Stomach (tissue), 4 donors: ENCODE measurements at regions not wholly inside any gene's neighbourhood (a gene's known extent, or its start where the extent isn't known, plus 50 kb on each side); places are given as distances from the start of the nearest gene placed in this dataset.

ENCODE experiments used
- CTCF ChIP-seq, 7 experiments: fragments of 450-650 bp in 4 of 7; fragments of 200-600 bp in 3 of 7; sonication (generic) in 3 of 7; IDR thresholded peaks; one replicate each; pipeline ENCODE4 v1.5.1; 2016 to 2019; ENCODE audit warnings: antibody characterized with exemption in 7 of 7, control low read depth in 2 of 7, mild to moderate bottlenecking in 1 of 7
- POLR2A ChIP-seq, 4 donors: fragments of 450-650 bp; IDR thresholded peaks; one replicate each; pipeline ENCODE4 v1.6.1; 2016; ENCODE audit warnings: antibody characterized with exemption in 4 of 4, control low read depth in 2 of 4, mild to moderate bottlenecking in 1 of 4, moderate library complexity in 1 of 4

- no peak for TF ChIP-seq CTCF (IDR thresholded peaks at IDR 0.05)
- no peak for TF ChIP-seq POLR2A (IDR thresholded peaks at IDR 0.05)
These were observed 89.6 kb upstream of the SNRK start for GRCh38 chr3:43196721-43197120.
